ENCODE measurements at regions not wholly inside any gene's neighbourhood (a gene's known extent, or its start where the extent isn't known, plus 50 kb on each side); places are given as distances from the start of the nearest gene placed in this dataset.

GRCh38 chr10:78556705-78557432, 511.9 kb upstream of the ZMIZ1 start:
- no peak for DNase-seq
- intact Hi-C loops (cut with DNase I, micrococcal nuclease): no loop called here
- no peak for ATAC-seq

GRCh38 chr10:78557433-78557925, 511.3 kb upstream of the ZMIZ1 start:
- ATAC-seq (no peak), DNase-seq (no peak)
- intact Hi-C loops (cut with DNase I, micrococcal nuclease): no loop called here

GRCh38 chr10:78559661-78560340, 509.0 kb upstream of the ZMIZ1 start:
- DNase-seq (no peak), ATAC-seq (no peak)
- intact Hi-C loops (cut with DNase I, micrococcal nuclease): no loop called here

- ATAC-seq (no peak), DNase-seq (no peak)
- intact Hi-C loops (cut with DNase I, micrococcal nuclease): no loop called here
Measured at GRCh38 chr10:78560341-78560688, 508.5 kb upstream of the ZMIZ1 start.

- no peak for DNase-seq
- ATAC-seq: no peak
- intact Hi-C loops (cut with DNase I, micrococcal nuclease): no loop called here
Measured at GRCh38 chr10:78563314-78563713, 505.5 kb upstream of the ZMIZ1 start.

GRCh38 chr10:78565841-78566240, 502.9 kb upstream of the ZMIZ1 start:
- ATAC-seq (no peak), DNase-seq (no peak)
- intact Hi-C loops (cut with DNase I, micrococcal nuclease): no loop called here

- DNase-seq (no peak), ATAC-seq (no peak)
- intact Hi-C loops (cut with DNase I, micrococcal nuclease): no loop called here
Measured at GRCh38 chr10:78566284-78567111, 502.3 kb upstream of the ZMIZ1 start.

- DNase-seq (no peak), ATAC-seq (peak; percentile 67)
- intact Hi-C loops (cut with DNase I, micrococcal nuclease): no loop called here
Measured at GRCh38 chr10:78567680-78568455, 500.9 kb upstream of the ZMIZ1 start.

GRCh38 chr10:78568620-78569019, 500.1 kb upstream of the ZMIZ1 start:
- DNase-seq (no peak), ATAC-seq (no peak)
- intact Hi-C loops (cut with DNase I, micrococcal nuclease): no loop called here

- DNase-seq (no peak), ATAC-seq (no peak)
- intact Hi-C loops (cut with DNase I, micrococcal nuclease): no loop called here
Measured at GRCh38 chr10:78570633-78571235, 498.0 kb upstream of the ZMIZ1 start.

GRCh38 chr10:78571286-78571685, 497.5 kb upstream of the ZMIZ1 start:
- DNase-seq: no peak
- intact Hi-C loops (cut with DNase I, micrococcal nuclease): no loop called here

GRCh38 chr10:78571891-78572290, 496.9 kb upstream of the ZMIZ1 start:
- intact Hi-C loops (cut with DNase I, micrococcal nuclease): no loop called here
- DNase-seq (no peak), ATAC-seq (no peak)

More at GRCh38 chr10:78571286-78571685, 497.5 kb upstream of the ZMIZ1 start:
- no peak for ATAC-seq

GRCh38 chr10:78572565-78572964, 496.2 kb upstream of the ZMIZ1 start:
- ATAC-seq (no peak), DNase-seq (no peak)
- intact Hi-C loops (cut with DNase I, micrococcal nuclease): no loop called here

GRCh38 chr10:78574547-78574946, 494.2 kb upstream of the ZMIZ1 start:
- intact Hi-C loops (cut with DNase I, micrococcal nuclease): no loop called here
- DNase-seq (no peak), ATAC-seq (no peak)

GRCh38 chr10:78575400-78575799, 493.4 kb upstream of the ZMIZ1 start:
- intact Hi-C loops (cut with DNase I, micrococcal nuclease): no loop called here
- no peak for ATAC-seq
- DNase-seq: no peak

- intact Hi-C loops (cut with DNase I, micrococcal nuclease): no loop called here
- ATAC-seq (no peak), DNase-seq (no peak)
Measured at GRCh38 chr10:78576276-78576675, 492.5 kb upstream of the ZMIZ1 start.

GRCh38 chr10:78577712-78578111, 491.1 kb upstream of the ZMIZ1 start:
- peak; percentile 92 for ATAC-seq
- peak; percentile 39 to 60 for DNase-seq
- intact Hi-C loops (cut with DNase I, micrococcal nuclease): no loop called here

- intact Hi-C loops (cut with DNase I, micrococcal nuclease): no loop called here
- peak; percentile 83 for ATAC-seq
Measured at GRCh38 chr10:78578929-78579328, 489.8 kb upstream of the ZMIZ1 start.

GRCh38 chr10:78579576-78579975, 489.2 kb upstream of the ZMIZ1 start:
- ATAC-seq (no peak), DNase-seq (peak in 1 of 2 donors; percentile 11)
- intact Hi-C loops (cut with DNase I, micrococcal nuclease): no loop called here

More at GRCh38 chr10:78578929-78579328, 489.8 kb upstream of the ZMIZ1 start:
- DNase-seq: peak in 1 of 2 donors; percentile 20
